ENCODE measurements at regions not wholly inside any gene's neighbourhood (a gene's known extent, or its start where the extent isn't known, plus 50 kb on each side); places are given as distances from the start of the nearest gene placed in this dataset.

GRCh38 chr4:156505341-156505955 lies 466.2 kb downstream of the PDGFC start:
- peak in 1 of 3 donors; percentile 44 for DNase-seq (ENCODE audit: low read depth in 2 of 3, low spot score in 2 of 3)

DNA sequence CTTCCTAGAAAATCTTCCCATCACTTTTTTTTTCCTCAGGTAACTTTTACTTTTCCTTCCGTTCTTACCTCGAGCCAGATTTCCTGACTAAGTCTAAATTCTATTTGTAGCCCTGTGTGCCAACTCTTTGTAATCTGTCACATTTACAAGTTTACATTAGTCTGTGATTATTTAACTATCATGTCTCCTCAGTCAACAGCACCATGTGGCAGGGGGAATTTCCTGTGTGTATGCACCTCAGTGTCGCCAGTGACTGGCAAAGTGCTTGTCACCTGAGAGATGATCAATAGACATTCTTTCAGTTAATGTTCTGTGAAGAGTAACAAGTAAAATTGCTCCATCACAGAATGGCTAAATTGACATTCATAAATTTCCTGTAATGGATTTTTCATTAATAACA lies 468.5 kb downstream of the PDGFC start:
- no peak for DNase-seq (ENCODE audit: low read depth in 2 of 3, low spot score in 2 of 3)

DNA sequence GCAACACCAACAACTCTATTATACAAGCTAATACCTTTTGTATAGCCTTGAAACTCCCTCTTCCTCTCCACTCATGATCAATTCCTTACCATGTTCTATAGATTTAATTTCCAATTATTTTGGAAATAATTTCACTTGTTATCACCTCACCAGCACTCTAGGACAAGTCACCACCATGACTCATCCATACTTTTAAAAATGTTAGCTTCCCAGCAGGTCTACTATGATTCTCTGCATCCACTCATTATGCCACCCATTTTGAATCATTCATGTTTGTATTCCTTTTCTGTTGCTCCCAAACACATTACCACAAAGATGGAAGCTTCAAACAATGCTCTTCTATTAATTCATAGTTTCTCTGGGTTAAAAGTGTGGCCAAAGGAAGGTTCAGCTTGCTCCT lies 469.6 kb downstream of the PDGFC start:
- no peak for DNase-seq (ENCODE audit: low read depth in 2 of 3, low spot score in 2 of 3)

DNA sequence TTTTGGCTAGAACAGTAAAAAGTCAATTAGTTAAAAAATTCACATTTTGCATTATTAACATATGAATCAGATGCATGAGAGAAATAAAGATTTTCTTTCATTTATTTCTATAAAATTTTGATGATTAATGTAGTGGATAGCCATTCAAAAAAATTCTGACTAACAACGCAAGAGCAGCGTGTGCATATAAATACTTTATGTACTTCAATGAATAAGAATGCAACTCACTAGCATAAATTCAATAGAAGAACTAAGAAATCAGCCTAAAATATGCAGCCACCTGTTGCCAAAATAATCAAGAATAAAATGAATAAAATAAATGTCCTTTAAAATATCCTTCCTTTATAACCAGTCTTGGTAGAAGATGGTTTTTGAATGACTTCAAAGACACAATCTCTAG lies 471.9 kb downstream of the PDGFC start:
- no peak for DNase-seq (ENCODE audit: low read depth in 2 of 3, low spot score in 2 of 3)

DNA sequence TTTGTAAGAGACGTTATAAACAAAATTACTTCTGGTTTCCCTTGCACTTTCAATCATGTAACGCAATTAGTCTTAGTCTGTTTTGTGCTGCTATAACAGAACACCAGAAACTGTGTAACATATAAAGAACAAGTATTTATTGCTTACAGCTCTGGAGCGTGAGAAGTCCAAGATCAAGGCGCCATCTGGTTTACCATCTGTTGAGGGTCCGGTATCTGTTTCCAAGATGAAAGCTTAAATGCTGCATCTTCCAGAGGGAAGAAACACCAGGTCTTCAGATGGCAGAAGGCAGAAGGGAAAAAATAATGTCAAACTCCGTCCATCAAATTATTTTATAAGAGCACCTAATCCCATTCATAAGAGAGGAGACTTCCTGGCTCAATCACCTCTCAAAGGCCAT lies 474.1 kb downstream of the PDGFC start:
- no peak for DNase-seq (ENCODE audit: low read depth in 2 of 3, low spot score in 2 of 3)

DNA sequence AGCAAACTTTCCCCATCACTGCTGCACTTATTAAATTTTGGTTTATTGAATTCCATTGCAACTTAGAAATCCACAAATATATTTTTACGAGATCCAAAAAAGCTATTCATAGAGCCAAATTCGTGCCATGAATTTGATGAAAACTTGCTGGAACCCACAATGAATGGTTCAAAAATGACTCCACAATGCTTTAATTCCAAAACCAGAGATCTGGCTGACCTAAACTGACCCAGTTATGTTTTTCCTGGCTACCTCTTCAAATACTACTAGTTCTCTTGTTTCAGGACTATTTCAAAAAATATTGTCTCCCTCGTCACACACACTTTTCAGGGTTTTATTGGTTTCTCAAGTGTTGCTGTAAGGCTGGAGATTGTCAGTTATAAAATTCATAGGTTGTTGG lies 474.8 kb downstream of the PDGFC start:
- DNase-seq (ENCODE audit: low read depth in 2 of 3, low spot score in 2 of 3) = no peak

DNA sequence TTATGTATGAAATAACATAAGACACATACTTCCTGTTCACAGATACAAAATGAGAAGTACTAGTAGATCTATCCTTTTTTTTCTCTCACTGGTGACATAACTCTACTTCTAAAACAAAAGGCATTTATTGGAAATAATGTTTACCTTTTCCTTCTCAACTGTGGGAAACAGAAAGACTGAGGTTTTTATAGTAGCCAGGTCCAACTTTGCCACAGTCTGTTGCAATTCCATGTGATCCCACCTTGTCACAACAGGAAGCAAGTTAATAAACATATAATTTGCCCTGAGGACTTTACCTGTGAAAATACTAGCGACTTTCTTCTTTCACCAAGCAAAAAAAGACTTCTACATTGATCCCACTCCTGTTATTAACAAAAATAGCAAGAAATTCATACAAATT lies 475.8 kb downstream of the PDGFC start:
- no peak for DNase-seq (ENCODE audit: low read depth in 2 of 3, low spot score in 2 of 3)

GRCh38 chr4:156495091-156495490 lies 476.5 kb downstream of the PDGFC start:
- DNase-seq (ENCODE audit: low read depth in 2 of 3, low spot score in 2 of 3) = no peak

GRCh38 chr4:156493858-156494257 lies 477.7 kb downstream of the PDGFC start:
- DNase-seq (ENCODE audit: low read depth in 2 of 3, low spot score in 2 of 3) = no peak

- DNase-seq (ENCODE audit: low read depth in 2 of 3, low spot score in 2 of 3) = no peak
These were observed 484.5 kb downstream of the PDGFC start for GRCh38 chr4:156487107-156487506.

DNA sequence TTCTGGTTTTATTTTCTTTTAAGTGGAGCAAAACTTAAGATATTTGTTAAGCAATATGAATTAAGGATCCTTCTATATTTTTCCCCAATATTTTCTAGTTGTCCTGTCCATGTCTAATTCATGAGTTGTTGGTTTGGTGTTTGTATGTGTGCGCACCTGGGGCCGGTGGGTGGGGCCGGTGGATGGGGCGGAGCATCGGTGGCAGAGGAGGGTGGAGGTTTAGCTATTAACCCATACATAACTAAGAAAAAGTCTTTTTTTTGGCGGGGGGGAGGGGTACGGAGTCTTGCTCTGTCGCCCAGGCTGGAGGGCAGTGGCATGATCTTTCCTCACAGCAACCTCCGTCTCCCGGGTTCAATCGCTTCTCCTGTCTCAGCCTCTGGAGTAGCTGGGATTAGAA lies 489.8 kb downstream of the PDGFC start:
- DNase-seq (ENCODE audit: low read depth in 2 of 3, low spot score in 2 of 3) = no peak

- DNase-seq (ENCODE audit: low read depth in 2 of 3, low spot score in 2 of 3) = peak in 2 of 3 donors; percentile 8 to 47
These were observed 494.0 kb downstream of the PDGFC start for GRCh38 chr4:156477636-156478035.

- no peak for DNase-seq (ENCODE audit: low read depth in 2 of 3, low spot score in 2 of 3)
These were observed 495.2 kb downstream of the PDGFC start for GRCh38 chr4:156476359-156476758.

GRCh38 chr4:156475322-156475721 lies 496.3 kb downstream of the PDGFC start:
- peak in 2 of 3 donors; percentile 35 to 70 for DNase-seq (ENCODE audit: low read depth in 2 of 3, low spot score in 2 of 3)

- DNase-seq (ENCODE audit: low read depth in 2 of 3, low spot score in 2 of 3) = no peak
These were observed 498.4 kb downstream of the PDGFC start for GRCh38 chr4:156473151-156473550.

GRCh38 chr4:156472624-156473023 lies 499.0 kb downstream of the PDGFC start:
- DNase-seq (ENCODE audit: low read depth in 2 of 3, low spot score in 2 of 3) = no peak

DNA sequence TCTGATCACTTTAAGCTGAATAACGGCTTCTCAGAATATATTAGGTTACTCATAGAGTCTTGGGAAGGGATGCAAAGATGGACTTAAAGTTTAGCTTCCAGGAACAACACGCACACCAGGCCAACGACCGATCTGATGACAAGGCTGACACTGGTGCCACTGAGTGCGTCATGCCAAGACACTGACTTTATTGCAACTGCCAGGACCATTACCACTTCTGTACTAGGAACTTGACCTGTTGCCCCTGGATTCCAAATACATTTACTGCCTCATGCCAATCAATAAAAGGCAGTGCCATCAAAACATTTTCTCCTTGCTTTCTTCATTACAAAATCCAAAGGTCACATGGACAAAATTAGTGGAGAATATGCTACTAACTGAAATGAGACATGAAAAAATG lies 505.9 kb upstream of the CTSO start:
- no peak for DNase-seq (ENCODE audit: low read depth in 2 of 3, low spot score in 2 of 3)

- no peak for DNase-seq (ENCODE audit: low read depth in 2 of 3, low spot score in 2 of 3)
These were observed 503.2 kb upstream of the CTSO start for GRCh38 chr4:156456830-156457229.

DNA sequence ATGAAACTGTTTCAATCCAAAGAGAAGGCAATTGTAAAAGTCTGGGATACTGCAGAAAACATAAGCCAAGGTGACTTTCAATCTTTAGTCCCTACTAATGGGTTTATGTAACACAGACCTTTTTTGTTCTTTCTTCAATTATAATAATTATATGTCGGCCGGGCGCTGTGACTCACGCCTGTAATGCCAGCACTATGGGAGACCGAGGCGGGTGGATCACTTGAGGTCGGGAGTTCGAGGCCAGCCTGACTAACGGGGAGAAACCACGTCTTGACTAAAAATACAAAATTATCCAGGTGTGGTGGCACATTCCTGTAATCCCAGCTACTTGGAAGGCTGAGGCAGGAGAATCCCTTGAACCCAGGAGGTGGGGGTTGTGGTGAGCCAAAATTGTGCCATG lies 489.8 kb upstream of the CTSO start:
- DNase-seq (ENCODE audit: low read depth in 2 of 3, low spot score in 2 of 3) = no peak

DNA sequence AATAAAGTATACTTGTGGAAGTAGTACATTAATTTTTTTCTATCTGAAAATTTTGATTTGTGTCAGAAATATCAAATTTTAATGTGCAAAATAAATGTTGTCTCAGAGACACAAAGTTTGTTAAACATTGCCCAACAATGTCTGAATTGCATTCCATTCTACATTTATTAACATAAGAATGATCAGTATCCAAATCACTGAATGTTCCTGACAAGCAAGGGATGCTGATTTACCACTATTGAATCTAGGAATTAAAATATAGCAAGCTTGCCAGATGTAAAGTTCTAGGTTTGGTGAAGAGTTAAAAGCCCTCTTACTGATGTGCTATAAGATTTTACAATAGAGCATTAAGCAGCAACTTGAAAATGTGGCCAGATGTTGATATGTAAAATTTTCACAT lies 489.2 kb upstream of the CTSO start:
- DNase-seq (ENCODE audit: low read depth in 2 of 3, low spot score in 2 of 3) = no peak

GRCh38 chr4:156439576-156440200 lies 486.0 kb upstream of the CTSO start:
- DNase-seq (ENCODE audit: low read depth in 2 of 3, low spot score in 2 of 3) = no peak

- no peak for DNase-seq (ENCODE audit: low read depth in 2 of 3, low spot score in 2 of 3)
These were observed 484.0 kb upstream of the CTSO start for GRCh38 chr4:156437666-156438065.

GRCh38 chr4:156422576-156422975 lies 468.9 kb upstream of the CTSO start:
- no peak for DNase-seq (ENCODE audit: low read depth in 2 of 3, low spot score in 2 of 3)
